Esophagus squamous epithelium (tissue), 4 donors: ENCODE measurements at regions not wholly inside any gene's neighbourhood (a gene's known extent, or its start where the extent isn't known, plus 50 kb on each side); places are given as distances from the start of the nearest gene placed in this dataset.

Experiments
- POLR2A ChIP-seq, 4 donors: fragments of 450-650 bp; IDR thresholded peaks; one replicate each; pipeline ENCODE4 v1.6.1; 2017; ENCODE audit warnings: antibody characterized with exemption in 4 of 4, mild to moderate bottlenecking in 4 of 4, moderate library complexity in 3 of 4
- TF ChIP-seq, protein P1 (sequence below), 6 experiments: fragments of 450-650 bp in 4 of 6; fragments of 200-600 bp in 2 of 6; sonication (generic) in 2 of 6; IDR thresholded peaks; one replicate each; pipeline ENCODE4 v1.5.1; 2016 to 2019; ENCODE audit warnings: antibody characterized with exemption in 6 of 6, mild to moderate bottlenecking in 4 of 6, moderate library complexity in 4 of 6

DNA sequence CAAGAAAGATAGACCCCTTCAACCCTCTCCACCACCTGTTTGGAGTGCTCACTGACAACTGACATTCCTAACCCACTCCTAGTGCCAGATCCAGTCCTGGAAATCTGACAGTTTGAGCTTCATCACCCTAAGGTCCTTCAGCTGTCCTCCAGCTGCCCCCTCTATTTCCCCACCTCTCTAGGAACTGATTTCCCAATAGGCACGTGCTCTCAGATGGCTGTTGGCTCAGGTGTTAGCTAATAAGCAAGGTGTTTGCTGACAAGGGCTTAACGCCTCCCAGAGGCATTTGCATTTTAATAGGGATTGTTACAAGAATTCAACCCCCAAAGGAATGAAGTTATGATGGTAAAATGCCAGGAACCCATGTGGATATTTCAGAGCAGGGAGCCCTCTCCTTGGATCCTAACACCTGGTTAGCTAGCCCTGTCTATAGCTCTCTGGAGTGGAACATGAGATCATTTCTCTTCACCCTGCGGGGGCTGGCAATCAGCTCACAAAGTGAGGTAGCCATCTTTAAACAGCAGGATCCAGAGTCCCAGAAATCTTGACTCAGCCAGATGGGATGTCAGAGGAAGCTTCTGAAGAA is 348.5 kb upstream of the SFRP2 start:
- TF ChIP-seq, protein P1, sequence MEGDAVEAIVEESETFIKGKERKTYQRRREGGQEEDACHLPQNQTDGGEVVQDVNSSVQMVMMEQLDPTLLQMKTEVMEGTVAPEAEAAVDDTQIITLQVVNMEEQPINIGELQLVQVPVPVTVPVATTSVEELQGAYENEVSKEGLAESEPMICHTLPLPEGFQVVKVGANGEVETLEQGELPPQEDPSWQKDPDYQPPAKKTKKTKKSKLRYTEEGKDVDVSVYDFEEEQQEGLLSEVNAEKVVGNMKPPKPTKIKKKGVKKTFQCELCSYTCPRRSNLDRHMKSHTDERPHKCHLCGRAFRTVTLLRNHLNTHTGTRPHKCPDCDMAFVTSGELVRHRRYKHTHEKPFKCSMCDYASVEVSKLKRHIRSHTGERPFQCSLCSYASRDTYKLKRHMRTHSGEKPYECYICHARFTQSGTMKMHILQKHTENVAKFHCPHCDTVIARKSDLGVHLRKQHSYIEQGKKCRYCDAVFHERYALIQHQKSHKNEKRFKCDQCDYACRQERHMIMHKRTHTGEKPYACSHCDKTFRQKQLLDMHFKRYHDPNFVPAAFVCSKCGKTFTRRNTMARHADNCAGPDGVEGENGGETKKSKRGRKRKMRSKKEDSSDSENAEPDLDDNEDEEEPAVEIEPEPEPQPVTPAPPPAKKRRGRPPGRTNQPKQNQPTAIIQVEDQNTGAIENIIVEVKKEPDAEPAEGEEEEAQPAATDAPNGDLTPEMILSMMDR (IDR thresholded peaks at IDR 0.05) = no peak
- no peak for TF ChIP-seq POLR2A (IDR thresholded peaks at IDR 0.05)
